SK-N-SH treated with all-trans-retinoic acid at 6 μM for 48 hours (cell line): ENCODE measurements at regions not wholly inside any gene's neighbourhood (a gene's known extent, or its start where the extent isn't known, plus 50 kb on each side); places are given as distances from the start of the nearest gene placed in this dataset.

ENCODE experiments used
- ATAC-seq: fragments of 200-7000 bp; cut with Tn5 transposase; 3 replicates; pipeline ENCODE4 v1.9.1; 2020; ENCODE audit warnings: mild to moderate bottlenecking, moderate library complexity
- CSDC2 ChIP-seq: fragments of 250-450 bp; sonication (Bioruptor Pico); IDR thresholded peaks from 2 replicates; pipeline ENCODE4 v1.5.0; 2020; ENCODE audit warnings: mild to moderate bottlenecking, moderate library complexity
- ESRRG ChIP-seq: fragments of 250-450 bp; sonication (Bioruptor Pico); IDR thresholded peaks from 2 replicates; pipeline ENCODE4 v1.6.1; 2021; ENCODE audit warnings: mild to moderate bottlenecking
- ISL1 ChIP-seq: fragments of 250-450 bp; sonication (Bioruptor Pico); IDR thresholded peaks from 2 replicates; pipeline ENCODE4 v2.1.2; 2022; ENCODE audit warnings: mild to moderate bottlenecking, moderate library complexity
- TCF4 ChIP-seq: fragments of 250-450 bp; sonication (Bioruptor Pico); IDR thresholded peaks from 2 replicates; pipeline ENCODE4 v1.8.0; 2021; ENCODE audit warnings: mild to moderate bottlenecking, moderate library complexity, borderline replicate concordance
- TOX ChIP-seq: fragments of 250-450 bp; sonication (Bioruptor Pico); IDR thresholded peaks from 2 replicates; pipeline ENCODE4 v1.8.0; 2021; ENCODE audit warnings: mild to moderate bottlenecking, moderate library complexity, borderline replicate concordance
- ZFP3 ChIP-seq: fragments of 250-450 bp; sonication (Bioruptor Pico); IDR thresholded peaks from 2 replicates; pipeline ENCODE4 v1.5.0; 2020; ENCODE audit warnings: mild to moderate bottlenecking, moderate library complexity
- ZFP30 ChIP-seq: fragments of 450-650 bp; formaldehyde crosslinking; IDR thresholded peaks from 2 replicates; pipeline ENCODE4 v1.5.0; 2022; ENCODE audit warnings: mild to moderate bottlenecking, moderate library complexity
- ZNF565 ChIP-seq: fragments of 450-650 bp; formaldehyde crosslinking; conservative IDR thresholded peaks from 2 replicates; pipeline ENCODE4 v1.5.0; 2020; ENCODE audit warnings: low read depth, mild to moderate bottlenecking, moderate library complexity
- ZNF70 ChIP-seq: fragments of 450-650 bp; formaldehyde crosslinking; IDR thresholded peaks from 2 replicates; pipeline ENCODE4 v1.5.0; 2020; ENCODE audit warnings: mild to moderate bottlenecking, moderate library complexity
- TF ChIP-seq, protein P1 (sequence below): fragments of 250-450 bp; sonication (Bioruptor Pico); IDR thresholded peaks from 2 replicates; pipeline ENCODE4 v1.5.0; 2020; ENCODE audit warnings: mild to moderate bottlenecking, moderate library complexity
- TF ChIP-seq, protein P2 (sequence below): fragments of 250-450 bp; sonication (Bioruptor Pico); IDR thresholded peaks from 2 replicates; pipeline ENCODE4 v1.8.0; 2021; ENCODE audit warnings: low read depth, mild to moderate bottlenecking, moderate library complexity, borderline replicate concordance
- TF ChIP-seq, protein P3 (sequence below): fragments of 250-450 bp; sonication (Bioruptor Pico); IDR thresholded peaks from 2 replicates; pipeline ENCODE4 v1.5.1; 2020; ENCODE audit warnings: low read depth, mild to moderate bottlenecking, moderate library complexity
- TF ChIP-seq, protein P4 (sequence below): fragments of 250-450 bp; sonication (Bioruptor Pico); IDR thresholded peaks from 2 replicates; pipeline ENCODE4 v1.5.1; 2021; ENCODE audit warnings: mild to moderate bottlenecking, moderate library complexity
- TF ChIP-seq, protein P5 (sequence below): fragments of 250-450 bp; sonication (Bioruptor Pico); IDR thresholded peaks from 2 replicates; pipeline ENCODE4 v1.8.0; 2020; ENCODE audit warnings: mild to moderate bottlenecking, moderate library complexity, borderline replicate concordance

DNA sequence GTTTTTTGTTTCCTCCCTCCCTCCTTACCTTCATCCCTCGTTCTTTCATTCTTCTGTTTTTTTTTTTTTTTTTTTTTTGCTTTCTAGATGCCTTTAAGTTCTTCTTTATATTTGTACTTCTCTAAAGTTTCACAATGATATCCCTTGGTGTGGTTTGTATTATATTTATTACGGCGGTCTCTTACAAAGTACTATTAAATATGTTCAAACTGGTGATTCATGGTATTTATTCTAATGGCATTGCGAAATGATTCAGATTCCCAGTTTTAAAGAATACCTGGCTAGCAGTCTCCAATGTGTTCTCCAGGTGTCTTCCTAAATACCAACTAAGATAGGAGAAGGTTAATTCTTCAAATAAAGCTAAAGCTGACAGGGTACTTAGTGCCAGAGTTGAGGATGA is 690.1 kb upstream of the COX7C start:
- TF ChIP-seq ZFP3 (CRISPR knock-in tag) (no peak), ISL1 (no peak), TOX (CRISPR knock-in tag) (no peak), ZNF70 (no peak)
- TF ChIP-seq, protein P1, sequence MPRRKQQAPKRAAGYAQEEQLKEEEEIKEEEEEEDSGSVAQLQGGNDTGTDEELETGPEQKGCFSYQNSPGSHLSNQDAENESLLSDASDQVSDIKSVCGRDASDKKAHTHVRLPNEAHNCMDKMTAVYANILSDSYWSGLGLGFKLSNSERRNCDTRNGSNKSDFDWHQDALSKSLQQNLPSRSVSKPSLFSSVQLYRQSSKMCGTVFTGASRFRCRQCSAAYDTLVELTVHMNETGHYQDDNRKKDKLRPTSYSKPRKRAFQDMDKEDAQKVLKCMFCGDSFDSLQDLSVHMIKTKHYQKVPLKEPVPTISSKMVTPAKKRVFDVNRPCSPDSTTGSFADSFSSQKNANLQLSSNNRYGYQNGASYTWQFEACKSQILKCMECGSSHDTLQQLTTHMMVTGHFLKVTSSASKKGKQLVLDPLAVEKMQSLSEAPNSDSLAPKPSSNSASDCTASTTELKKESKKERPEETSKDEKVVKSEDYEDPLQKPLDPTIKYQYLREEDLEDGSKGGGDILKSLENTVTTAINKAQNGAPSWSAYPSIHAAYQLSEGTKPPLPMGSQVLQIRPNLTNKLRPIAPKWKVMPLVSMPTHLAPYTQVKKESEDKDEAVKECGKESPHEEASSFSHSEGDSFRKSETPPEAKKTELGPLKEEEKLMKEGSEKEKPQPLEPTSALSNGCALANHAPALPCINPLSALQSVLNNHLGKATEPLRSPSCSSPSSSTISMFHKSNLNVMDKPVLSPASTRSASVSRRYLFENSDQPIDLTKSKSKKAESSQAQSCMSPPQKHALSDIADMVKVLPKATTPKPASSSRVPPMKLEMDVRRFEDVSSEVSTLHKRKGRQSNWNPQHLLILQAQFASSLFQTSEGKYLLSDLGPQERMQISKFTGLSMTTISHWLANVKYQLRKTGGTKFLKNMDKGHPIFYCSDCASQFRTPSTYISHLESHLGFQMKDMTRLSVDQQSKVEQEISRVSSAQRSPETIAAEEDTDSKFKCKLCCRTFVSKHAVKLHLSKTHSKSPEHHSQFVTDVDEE, result no peak
- TF ChIP-seq, protein P2, sequence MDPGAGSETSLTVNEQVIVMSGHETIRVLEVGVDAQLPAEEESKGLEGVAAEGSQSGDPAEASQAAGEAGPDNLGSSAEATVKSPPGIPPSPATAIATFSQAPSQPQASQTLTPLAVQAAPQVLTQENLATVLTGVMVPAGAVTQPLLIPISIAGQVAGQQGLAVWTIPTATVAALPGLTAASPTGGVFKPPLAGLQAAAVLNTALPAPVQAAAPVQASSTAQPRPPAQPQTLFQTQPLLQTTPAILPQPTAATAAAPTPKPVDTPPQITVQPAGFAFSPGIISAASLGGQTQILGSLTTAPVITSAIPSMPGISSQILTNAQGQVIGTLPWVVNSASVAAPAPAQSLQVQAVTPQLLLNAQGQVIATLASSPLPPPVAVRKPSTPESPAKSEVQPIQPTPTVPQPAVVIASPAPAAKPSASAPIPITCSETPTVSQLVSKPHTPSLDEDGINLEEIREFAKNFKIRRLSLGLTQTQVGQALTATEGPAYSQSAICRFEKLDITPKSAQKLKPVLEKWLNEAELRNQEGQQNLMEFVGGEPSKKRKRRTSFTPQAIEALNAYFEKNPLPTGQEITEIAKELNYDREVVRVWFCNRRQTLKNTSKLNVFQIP (CRISPR knock-in tag), result no peak
- TF ChIP-seq, protein P3, sequence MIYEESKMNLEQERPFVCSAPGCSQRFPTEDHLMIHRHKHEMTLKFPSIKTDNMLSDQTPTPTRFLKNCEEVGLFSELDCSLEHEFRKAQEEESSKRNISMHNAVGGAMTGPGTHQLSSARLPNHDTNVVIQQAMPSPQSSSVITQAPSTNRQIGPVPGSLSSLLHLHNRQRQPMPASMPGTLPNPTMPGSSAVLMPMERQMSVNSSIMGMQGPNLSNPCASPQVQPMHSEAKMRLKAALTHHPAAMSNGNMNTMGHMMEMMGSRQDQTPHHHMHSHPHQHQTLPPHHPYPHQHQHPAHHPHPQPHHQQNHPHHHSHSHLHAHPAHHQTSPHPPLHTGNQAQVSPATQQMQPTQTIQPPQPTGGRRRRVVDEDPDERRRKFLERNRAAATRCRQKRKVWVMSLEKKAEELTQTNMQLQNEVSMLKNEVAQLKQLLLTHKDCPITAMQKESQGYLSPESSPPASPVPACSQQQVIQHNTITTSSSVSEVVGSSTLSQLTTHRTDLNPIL (CRISPR knock-in tag), result no peak
- ATAC-seq, result no peak

DNA sequence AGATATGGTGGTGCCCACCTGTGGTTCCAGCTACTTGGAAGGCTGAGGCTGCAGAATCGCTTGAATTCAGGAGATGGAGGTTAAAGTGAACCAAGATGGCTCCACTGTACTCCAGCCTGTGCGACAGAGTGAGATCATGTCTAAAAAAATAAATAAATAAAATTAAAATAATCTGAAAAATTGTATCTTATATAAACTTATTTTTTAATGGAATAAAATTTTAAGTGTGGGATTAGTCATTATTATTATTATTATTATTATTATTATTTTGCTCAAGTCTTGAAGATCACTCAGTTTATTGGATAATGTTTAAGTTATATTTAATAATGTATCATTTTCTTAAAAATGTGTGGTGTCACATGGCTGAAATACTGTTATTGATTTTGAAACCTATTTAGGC is 688.0 kb upstream of the COX7C start:
- ATAC-seq, result no peak
- TF ChIP-seq TCF4 (CRISPR knock-in tag) (no peak), ZFP3 (CRISPR knock-in tag) (no peak), ZFP30 (no peak), ZNF565 (CRISPR knock-in tag) (no peak), ESRRG (no peak), CSDC2 (CRISPR knock-in tag) (no peak)
- TF ChIP-seq, protein P3 (CRISPR knock-in tag), result no peak
- TF ChIP-seq, protein P1, result no peak
- TF ChIP-seq, protein P4, sequence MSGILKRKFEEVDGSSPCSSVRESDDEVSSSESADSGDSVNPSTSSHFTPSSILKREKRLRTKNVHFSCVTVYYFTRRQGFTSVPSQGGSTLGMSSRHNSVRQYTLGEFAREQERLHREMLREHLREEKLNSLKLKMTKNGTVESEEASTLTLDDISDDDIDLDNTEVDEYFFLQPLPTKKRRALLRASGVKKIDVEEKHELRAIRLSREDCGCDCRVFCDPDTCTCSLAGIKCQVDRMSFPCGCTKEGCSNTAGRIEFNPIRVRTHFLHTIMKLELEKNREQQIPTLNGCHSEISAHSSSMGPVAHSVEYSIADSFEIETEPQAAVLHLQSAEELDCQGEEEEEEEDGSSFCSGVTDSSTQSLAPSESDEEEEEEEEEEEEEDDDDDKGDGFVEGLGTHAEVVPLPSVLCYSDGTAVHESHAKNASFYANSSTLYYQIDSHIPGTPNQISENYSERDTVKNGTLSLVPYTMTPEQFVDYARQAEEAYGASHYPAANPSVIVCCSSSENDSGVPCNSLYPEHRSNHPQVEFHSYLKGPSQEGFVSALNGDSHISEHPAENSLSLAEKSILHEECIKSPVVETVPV, result no peak
- TF ChIP-seq, protein P5, sequence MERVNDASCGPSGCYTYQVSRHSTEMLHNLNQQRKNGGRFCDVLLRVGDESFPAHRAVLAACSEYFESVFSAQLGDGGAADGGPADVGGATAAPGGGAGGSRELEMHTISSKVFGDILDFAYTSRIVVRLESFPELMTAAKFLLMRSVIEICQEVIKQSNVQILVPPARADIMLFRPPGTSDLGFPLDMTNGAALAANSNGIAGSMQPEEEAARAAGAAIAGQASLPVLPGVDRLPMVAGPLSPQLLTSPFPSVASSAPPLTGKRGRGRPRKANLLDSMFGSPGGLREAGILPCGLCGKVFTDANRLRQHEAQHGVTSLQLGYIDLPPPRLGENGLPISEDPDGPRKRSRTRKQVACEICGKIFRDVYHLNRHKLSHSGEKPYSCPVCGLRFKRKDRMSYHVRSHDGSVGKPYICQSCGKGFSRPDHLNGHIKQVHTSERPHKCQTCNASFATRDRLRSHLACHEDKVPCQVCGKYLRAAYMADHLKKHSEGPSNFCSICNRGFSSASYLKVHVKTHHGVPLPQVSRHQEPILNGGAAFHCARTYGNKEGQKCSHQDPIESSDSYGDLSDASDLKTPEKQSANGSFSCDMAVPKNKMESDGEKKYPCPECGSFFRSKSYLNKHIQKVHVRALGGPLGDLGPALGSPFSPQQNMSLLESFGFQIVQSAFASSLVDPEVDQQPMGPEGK (CRISPR knock-in tag), result no peak

DNA sequence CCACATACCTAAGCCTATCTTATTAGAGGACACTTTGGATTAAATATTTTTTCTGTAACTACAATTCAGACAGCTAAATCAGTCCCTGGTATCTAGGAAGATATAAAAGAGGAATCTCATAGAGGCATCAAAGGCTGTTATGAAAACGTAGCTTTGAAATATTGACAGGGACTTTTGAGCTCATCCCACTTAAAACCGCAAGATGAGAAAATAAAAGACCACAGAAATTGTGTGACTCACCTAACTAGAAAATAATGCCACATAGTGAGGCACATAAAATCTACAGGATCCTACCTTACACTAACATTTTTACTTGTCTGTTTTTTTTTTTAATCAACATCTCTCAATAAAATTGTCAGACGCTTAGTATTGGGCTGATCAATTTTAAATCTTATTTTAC is 686.5 kb upstream of the COX7C start:
- TF ChIP-seq, protein P3 (CRISPR knock-in tag), result no peak
- no peak for ATAC-seq
